WTC11 (cell line): ENCODE measurements at regions not wholly inside any gene's neighbourhood (a gene's known extent, or its start where the extent isn't known, plus 50 kb on each side); places are given as distances from the start of the nearest gene placed in this dataset.

Experiments
- CREB1 ChIP-seq: sonication (generic); formaldehyde crosslinking; IDR thresholded peaks from 2 replicates; pipeline ENCODE4 v1.8.0; 2023; ENCODE audit warnings: mild to moderate bottlenecking, missing genetic modification reagents
- ELF4 ChIP-seq: sonication (generic); formaldehyde crosslinking; IDR thresholded peaks from 2 replicates; pipeline ENCODE4 v1.8.1; 2022; ENCODE audit warnings: low read depth, mild to moderate bottlenecking, moderate library complexity, missing genetic modification reagents
- MAX ChIP-seq: sonication (generic); formaldehyde crosslinking; IDR thresholded peaks from 2 replicates; pipeline ENCODE4 v1.8.0; 2022; ENCODE audit warnings: mild to moderate bottlenecking, missing genetic modification reagents
- NFYB ChIP-seq: sonication (generic); formaldehyde crosslinking; conservative IDR thresholded peaks from 2 replicates; pipeline ENCODE4 v1.8.0; 2022; ENCODE audit warnings: low read depth, missing genetic modification reagents
- NR3C1 ChIP-seq: sonication (generic); formaldehyde crosslinking; conservative IDR thresholded peaks from 2 replicates; pipeline ENCODE4 v1.8.1; 2023; ENCODE audit warnings: low read depth, mild to moderate bottlenecking, missing genetic modification reagents
- SP1 ChIP-seq: sonication (generic); formaldehyde crosslinking; conservative IDR thresholded peaks from 2 replicates; pipeline ENCODE4 v1.8.1; 2022; ENCODE audit warnings: missing genetic modification reagents
- TF ChIP-seq, protein P1 (sequence below): sonication (generic); formaldehyde crosslinking; IDR thresholded peaks from 2 replicates; pipeline ENCODE4 v1.8.0; 2022; ENCODE audit warnings: mild to moderate bottlenecking, missing genetic modification reagents
- TF ChIP-seq, protein P2 (sequence below): fragments of 200-600 bp; IDR thresholded peaks from 2 replicates; pipeline ENCODE4 v1.8.0; 2022; ENCODE audit warnings: antibody characterized with exemption

GRCh38 chr6:134560019-134560418 lies 242.1 kb upstream of the SGK1 start:
- TF ChIP-seq NR3C1 (CRISPR knock-in tag), result no peak
- no peak for TF ChIP-seq NFYB (CRISPR knock-in tag)
- no peak for TF ChIP-seq MAX (CRISPR knock-in tag)
- TF ChIP-seq, protein P1, sequence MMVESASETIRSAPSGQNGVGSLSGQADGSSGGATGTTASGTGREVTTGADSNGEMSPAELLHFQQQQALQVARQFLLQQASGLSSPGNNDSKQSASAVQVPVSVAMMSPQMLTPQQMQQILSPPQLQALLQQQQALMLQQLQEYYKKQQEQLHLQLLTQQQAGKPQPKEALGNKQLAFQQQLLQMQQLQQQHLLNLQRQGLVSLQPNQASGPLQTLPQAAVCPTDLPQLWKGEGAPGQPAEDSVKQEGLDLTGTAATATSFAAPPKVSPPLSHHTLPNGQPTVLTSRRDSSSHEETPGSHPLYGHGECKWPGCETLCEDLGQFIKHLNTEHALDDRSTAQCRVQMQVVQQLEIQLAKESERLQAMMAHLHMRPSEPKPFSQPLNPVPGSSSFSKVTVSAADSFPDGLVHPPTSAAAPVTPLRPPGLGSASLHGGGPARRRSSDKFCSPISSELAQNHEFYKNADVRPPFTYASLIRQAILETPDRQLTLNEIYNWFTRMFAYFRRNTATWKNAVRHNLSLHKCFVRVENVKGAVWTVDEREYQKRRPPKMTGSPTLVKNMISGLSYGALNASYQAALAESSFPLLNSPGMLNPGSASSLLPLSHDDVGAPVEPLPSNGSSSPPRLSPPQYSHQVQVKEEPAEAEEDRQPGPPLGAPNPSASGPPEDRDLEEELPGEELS (CRISPR knock-in tag), result no peak
- TF ChIP-seq SP1 (CRISPR knock-in tag), result no peak
- no peak for TF ChIP-seq CREB1 (CRISPR knock-in tag)
- TF ChIP-seq, protein P2, sequence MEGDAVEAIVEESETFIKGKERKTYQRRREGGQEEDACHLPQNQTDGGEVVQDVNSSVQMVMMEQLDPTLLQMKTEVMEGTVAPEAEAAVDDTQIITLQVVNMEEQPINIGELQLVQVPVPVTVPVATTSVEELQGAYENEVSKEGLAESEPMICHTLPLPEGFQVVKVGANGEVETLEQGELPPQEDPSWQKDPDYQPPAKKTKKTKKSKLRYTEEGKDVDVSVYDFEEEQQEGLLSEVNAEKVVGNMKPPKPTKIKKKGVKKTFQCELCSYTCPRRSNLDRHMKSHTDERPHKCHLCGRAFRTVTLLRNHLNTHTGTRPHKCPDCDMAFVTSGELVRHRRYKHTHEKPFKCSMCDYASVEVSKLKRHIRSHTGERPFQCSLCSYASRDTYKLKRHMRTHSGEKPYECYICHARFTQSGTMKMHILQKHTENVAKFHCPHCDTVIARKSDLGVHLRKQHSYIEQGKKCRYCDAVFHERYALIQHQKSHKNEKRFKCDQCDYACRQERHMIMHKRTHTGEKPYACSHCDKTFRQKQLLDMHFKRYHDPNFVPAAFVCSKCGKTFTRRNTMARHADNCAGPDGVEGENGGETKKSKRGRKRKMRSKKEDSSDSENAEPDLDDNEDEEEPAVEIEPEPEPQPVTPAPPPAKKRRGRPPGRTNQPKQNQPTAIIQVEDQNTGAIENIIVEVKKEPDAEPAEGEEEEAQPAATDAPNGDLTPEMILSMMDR, result no peak
- TF ChIP-seq ELF4, result no peak
